Myocyte (in vitro differentiated cells): ENCODE measurements at regions not wholly inside any gene's neighbourhood (a gene's known extent, or its start where the extent isn't known, plus 50 kb on each side); places are given as distances from the start of the nearest gene placed in this dataset.

Experiments
- DNase-seq: peaks from one replicate; pipeline ENCODE4 v3.0.0-alpha.2; 2012; ENCODE audit warnings: low read depth

DNA sequence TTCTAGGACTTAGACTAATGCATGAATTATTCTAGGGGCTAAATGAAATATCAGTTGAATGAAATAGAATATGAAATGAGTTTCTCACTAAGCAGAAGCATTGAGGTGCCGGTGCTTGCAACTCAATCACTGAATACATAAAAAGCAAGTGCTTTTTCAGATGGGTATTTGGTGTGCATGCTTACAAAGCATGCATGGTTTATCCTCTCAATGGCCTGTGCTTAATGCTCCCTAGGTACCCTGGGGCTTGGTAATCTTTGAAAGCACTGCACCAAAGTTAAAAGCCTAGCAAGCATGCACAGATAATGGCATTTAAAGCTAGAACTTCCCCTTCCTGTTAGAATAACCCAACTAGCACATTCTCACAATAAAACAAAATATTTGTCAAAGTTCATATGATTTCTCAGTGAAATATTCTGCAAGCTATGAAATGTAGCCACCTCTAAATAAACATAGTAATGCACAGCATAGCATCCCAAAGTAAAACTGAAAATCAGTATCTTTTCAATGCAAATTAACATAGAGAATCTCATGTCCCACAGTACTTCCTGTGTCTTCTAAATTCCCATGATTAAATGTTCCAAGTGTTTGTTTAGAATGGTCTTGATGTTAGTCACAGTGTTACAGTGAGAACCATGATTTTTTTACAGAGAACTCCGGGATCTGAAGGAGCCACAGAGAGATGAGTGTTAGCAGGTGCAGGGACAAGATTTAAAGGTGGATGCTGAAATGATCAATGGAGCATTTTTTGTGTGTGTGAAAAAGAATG is 143.4 kb upstream of the CDH6 start:
- DNase-seq = no peak

- DNase-seq = no peak
Measured at GRCh38 chr5:31049461-31049860, 144.0 kb upstream of the CDH6 start.

- no peak for DNase-seq
Measured at GRCh38 chr5:31048282-31049270, 144.9 kb upstream of the CDH6 start.

DNA sequence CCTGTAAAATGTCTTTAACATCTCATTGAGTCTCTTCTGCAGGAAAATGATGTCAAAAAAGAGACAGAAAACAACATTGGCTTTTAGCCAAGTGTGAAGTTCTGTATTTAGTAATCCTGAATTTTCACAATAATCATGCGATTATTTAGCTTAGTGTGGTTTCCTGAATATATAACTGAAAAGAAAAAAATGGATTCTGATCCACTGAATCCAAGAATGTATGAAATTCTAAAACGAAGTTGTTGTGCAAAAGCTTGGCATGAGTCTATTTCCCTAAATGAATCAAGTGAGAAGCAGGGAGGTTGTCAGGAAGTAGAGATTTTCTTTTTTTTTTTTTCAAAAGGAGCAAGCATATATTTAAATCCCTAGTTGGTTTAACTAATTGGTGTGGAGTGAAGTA is 145.9 kb upstream of the CDH6 start:
- DNase-seq = no peak

DNA sequence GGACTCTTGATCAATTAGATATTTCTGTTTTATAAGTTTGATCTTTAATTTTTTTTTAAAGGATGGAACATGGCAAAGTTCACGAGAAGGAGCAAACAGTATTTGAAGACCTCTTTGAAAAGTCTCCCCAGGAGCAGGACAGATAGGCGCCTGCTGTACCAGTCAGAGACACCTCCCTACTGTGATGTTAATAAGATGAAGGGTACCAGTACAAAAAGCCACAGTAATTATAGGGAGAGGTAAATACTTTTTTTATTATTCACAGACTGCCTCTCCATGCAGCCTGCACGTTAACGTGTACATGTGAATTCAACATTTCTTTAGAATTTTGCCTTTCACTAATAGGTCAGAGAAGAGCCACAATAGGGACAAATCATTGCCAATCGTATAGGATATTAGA is 146.5 kb upstream of the CDH6 start:
- DNase-seq = no peak

GRCh38 chr5:31036411-31036810 is 157.1 kb upstream of the CDH6 start:
- DNase-seq = no peak

- no peak for DNase-seq
Measured at GRCh38 chr5:31033295-31033694, 160.2 kb upstream of the CDH6 start.

GRCh38 chr5:31029925-31030324 is 163.6 kb upstream of the CDH6 start:
- DNase-seq = no peak

- no peak for DNase-seq
Measured at GRCh38 chr5:31027721-31028120, 165.8 kb upstream of the CDH6 start.

DNA sequence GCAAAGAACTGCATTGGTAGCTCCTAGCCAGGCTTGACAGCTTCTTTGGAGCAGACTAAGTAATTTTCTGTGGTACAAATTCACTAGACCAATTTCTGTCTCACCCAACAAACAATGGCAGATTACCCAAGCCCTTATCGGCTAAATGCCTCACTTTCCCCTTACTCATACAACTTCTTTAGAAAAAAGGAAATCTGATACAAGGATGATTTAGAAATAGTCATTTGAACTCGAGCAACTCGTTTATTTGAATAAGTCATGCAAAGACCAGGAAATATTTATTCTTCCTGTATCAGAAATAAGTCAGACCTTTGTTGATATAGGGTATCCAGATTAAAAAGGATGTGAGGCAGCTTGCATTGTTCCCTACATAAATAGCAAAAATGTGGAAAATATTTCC is 170.4 kb upstream of the CDH6 start:
- no peak for DNase-seq

GRCh38 chr5:31021181-31021624 is 172.3 kb upstream of the CDH6 start:
- no peak for DNase-seq

- no peak for DNase-seq
Measured at GRCh38 chr5:31008231-31008630, 185.3 kb upstream of the CDH6 start.

DNA sequence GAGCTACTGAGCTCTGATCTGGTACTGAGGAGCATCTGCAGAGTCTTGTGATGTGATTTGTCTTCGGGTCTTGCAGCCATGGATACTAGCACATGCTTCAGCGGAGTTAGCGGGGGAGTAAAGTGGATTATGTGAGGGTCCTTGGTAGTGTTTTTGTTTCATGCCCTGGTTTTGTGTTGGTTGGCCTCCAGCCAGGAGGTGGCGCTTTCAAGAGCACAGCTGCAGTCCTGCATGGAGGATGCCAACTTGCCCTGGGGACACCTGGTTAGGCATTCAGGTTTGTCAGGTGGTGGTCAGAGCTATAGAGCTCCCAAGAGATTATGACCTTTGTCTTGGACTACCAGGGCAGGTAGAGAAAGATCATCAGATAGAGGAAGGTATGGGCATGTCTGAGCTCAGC is 185.8 kb upstream of the CDH6 start:
- no peak for DNase-seq

GRCh38 chr5:31000287-31000686 is 193.2 kb upstream of the CDH6 start:
- DNase-seq = no peak

- no peak for DNase-seq
Measured at GRCh38 chr5:30997681-30998080, 195.8 kb upstream of the CDH6 start.

- no peak for DNase-seq
Measured at GRCh38 chr5:30994902-30995301, 198.6 kb upstream of the CDH6 start.

GRCh38 chr5:30994176-30994575 is 199.3 kb upstream of the CDH6 start:
- no peak for DNase-seq

DNA sequence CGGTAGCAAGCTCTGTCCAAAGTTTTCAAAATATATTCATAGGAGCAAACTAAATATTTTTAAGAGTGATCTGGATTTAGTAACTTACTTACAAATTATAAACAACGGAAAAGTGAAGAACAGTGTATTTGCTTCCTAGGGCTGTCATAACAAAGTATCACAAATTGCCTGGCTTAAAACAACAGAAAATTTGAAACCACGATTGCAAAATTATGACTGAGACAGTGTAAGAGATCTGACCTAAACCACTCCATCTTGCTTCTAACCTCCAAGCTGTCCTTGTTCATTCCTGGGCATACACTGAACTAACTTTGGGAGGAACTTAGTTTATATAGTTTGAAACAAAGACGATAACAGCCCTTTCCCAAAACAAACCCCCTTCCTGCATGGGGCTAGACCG is 202.0 kb upstream of the CDH6 start:
- DNase-seq = no peak

DNA sequence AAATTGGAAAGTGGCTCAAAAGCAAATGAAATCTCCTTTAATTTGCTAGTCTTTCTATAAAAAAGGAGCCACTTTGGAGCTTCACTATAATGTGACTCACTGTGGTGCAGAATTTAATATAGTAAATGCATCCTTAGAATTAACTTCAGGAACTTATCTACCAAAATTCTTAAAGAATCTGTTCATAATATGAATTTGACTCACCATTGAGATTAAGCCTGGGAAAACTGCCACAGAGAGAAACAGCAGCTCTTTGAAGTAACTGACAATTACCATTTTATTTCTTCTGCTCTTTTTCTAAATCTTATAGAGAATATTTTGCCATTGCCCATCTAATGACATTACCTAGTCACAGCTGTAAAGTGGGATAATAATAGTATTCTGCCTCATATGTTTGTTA is 211.9 kb upstream of the CDH6 start:
- DNase-seq = no peak

GRCh38 chr5:30968971-30969370 is 224.5 kb upstream of the CDH6 start:
- no peak for DNase-seq

DNA sequence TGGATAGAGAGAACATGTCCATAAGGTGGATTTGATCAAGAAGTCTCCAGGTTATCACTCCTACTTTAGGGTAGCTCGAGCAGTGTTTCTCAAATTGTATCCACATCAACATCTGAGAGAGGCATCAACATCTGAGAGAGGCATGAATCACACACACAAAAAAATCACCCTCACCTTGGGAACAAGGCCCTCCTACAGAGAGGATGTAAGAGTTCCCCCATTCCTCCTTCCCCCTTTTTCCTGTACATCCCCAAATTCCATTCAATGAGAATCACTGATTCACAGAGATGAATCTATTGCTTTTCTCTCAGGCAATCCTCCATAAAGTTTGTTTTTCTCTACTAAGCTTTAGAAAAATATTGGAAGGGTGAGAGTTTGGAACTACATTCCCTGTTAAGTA is 233.4 kb upstream of the CDH6 start:
- no peak for DNase-seq

DNA sequence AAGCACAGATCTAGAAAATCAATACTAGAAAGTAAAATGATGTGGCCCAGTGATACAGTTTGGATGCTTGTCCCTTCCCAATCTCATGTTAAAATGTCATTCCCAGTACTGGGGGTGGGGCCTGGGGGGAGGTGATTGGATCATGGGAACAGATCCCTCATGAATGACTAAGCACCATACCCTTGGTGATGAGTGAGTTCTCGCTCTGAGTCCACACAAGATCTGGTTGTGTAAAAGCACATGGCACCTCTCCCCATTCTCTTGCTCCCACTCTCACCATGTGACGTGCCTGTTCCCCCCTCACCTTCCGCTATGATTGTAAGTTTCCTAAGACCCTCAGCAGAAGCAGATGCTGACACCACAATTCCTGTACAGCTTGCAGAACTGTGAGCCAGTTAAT is 234.2 kb upstream of the CDH6 start:
- no peak for DNase-seq
